KBM-7 (cell line): ENCODE measurements at regions not wholly inside any gene's neighbourhood (a gene's known extent, or its start where the extent isn't known, plus 50 kb on each side); places are given as distances from the start of the nearest gene placed in this dataset.

ENCODE experiments used
- DNase-seq: peaks from one replicate; pipeline ENCODE4 v3.0.0-alpha.2; 2015
- in situ Hi-C: fragments of 300-500 bp; cut with MboI; formaldehyde crosslinking; loops from 2 replicates; pipeline ENCODE4 v1.14.3; 2020; ENCODE audit warnings: low sequenced_read_pairs, low pct_unique_long_range_greater_than_20kb, mixed read lengths

- no peak for DNase-seq
- in situ Hi-C loops = no loop called here
Observed at GRCh38 chr4:149296503-149296902, 519.1 kb downstream of the IQCM start.

GRCh38 chr4:149296084-149296483 lies 519.6 kb downstream of the IQCM start:
- DNase-seq = no peak

GRCh38 chr4:149294601-149295000 lies 521.0 kb downstream of the IQCM start:
- in situ Hi-C loops = no loop called here
- DNase-seq = no peak

More at GRCh38 chr4:149296084-149296483, 519.6 kb downstream of the IQCM start:
- in situ Hi-C loops = no loop called here

GRCh38 chr4:149293046-149293649 lies 522.5 kb downstream of the IQCM start:
- no peak for DNase-seq
- in situ Hi-C loops = no loop called here

- DNase-seq = no peak
- in situ Hi-C loops = no loop called here
Observed at GRCh38 chr4:149292425-149293007, 523.1 kb downstream of the IQCM start.

- in situ Hi-C loops = no loop called here
- DNase-seq = no peak
Observed at GRCh38 chr4:149291463-149291862, 524.2 kb downstream of the IQCM start.

GRCh38 chr4:149280806-149281205 lies 534.8 kb downstream of the IQCM start:
- in situ Hi-C loops = no loop called here
- DNase-seq = no peak

- in situ Hi-C loops = no loop called here
- DNase-seq = no peak
Observed at GRCh38 chr4:149279776-149280175, 535.9 kb downstream of the IQCM start.

- in situ Hi-C loops = no loop called here
- DNase-seq = no peak
Observed at GRCh38 chr4:149279331-149279730, 536.3 kb downstream of the IQCM start.

GRCh38 chr4:149277705-149278104 lies 537.9 kb downstream of the IQCM start:
- DNase-seq = no peak
- in situ Hi-C loops = no loop called here

GRCh38 chr4:149269835-149270234 lies 545.8 kb downstream of the IQCM start:
- in situ Hi-C loops = no loop called here
- DNase-seq = no peak

- DNase-seq = no peak
- in situ Hi-C loops = no loop called here
Observed at GRCh38 chr4:149266301-149266700, 549.3 kb downstream of the IQCM start.

GRCh38 chr4:149265645-149266044 lies 550.0 kb downstream of the IQCM start:
- in situ Hi-C loops = no loop called here
- DNase-seq = no peak

GRCh38 chr4:149264093-149264733 lies 551.4 kb downstream of the IQCM start:
- peak; percentile 50 for DNase-seq
- in situ Hi-C loops = no loop called here

- no peak for DNase-seq
- in situ Hi-C loops = no loop called here
Observed at GRCh38 chr4:149248191-149248764, 567.4 kb downstream of the IQCM start.

GRCh38 chr4:149247164-149247563 lies 568.5 kb downstream of the IQCM start:
- in situ Hi-C loops = no loop called here
- no peak for DNase-seq

- in situ Hi-C loops = no loop called here
- DNase-seq = no peak
Observed at GRCh38 chr4:149245333-149245732, 570.3 kb downstream of the IQCM start.

- DNase-seq = no peak
- in situ Hi-C loops = no loop called here
Observed at GRCh38 chr4:149238097-149238496, 577.5 kb downstream of the IQCM start.

- in situ Hi-C loops = no loop called here
- DNase-seq = no peak
Observed at GRCh38 chr4:149234798-149235197, 580.8 kb downstream of the IQCM start.

- in situ Hi-C loops = no loop called here
- DNase-seq = no peak
Observed at GRCh38 chr4:149223659-149224058, 592.0 kb downstream of the IQCM start.
